Right lobe of liver (tissue), 4 donors: ENCODE measurements at regions not wholly inside any gene's neighbourhood (a gene's known extent, or its start where the extent isn't known, plus 50 kb on each side); places are given as distances from the start of the nearest gene placed in this dataset.

Experiments
- CTCF ChIP-seq, 4 donors: fragments of 200-600 bp in 3 of 4; fragments of 450-650 bp in 1 of 4; IDR thresholded peaks; one replicate each; pipeline versions ENCODE4 v1.5.1 to v1.8.0; 2016 to 2022; ENCODE audit warnings: antibody characterized with exemption in 4 of 4, mild to moderate bottlenecking in 2 of 4
- POLR2A ChIP-seq: fragments of 450-650 bp; IDR thresholded peaks from one replicate; pipeline ENCODE4 v1.6.1; 2017; ENCODE audit warnings: antibody characterized with exemption, mild to moderate bottlenecking
- donor health status: DM: no; HTN: no; CAD: no.
- donor health status: DM: no; HTN: no; CAD: no.
- donor health status: DM: no; HTN: yes; CAD: no.

- TF ChIP-seq CTCF (IDR thresholded peaks at IDR 0.05) (no peak), POLR2A (no peak)
Measured at GRCh38 chr6:114987281-114987680, 644.5 kb upstream of the HS3ST5 start.
